HuH-7.5 (cell line): ENCODE measurements at regions not wholly inside any gene's neighbourhood (a gene's known extent, or its start where the extent isn't known, plus 50 kb on each side); places are given as distances from the start of the nearest gene placed in this dataset.
"Not testable (repeated sequence)": the region's sequence is repeated elsewhere in the genome, so short reads cannot be mapped to it uniquely, and the experiment has no call there.

Experiments
- DNase-seq: peaks from one replicate; pipeline ENCODE4 v3.0.0; 2011; ENCODE audit warnings: low spot score

GRCh38 chr3:75445234-75445633 lies 218.9 kb upstream of the FRG2C start:
- DNase-seq: not testable (repeated sequence)

- not testable (repeated sequence) for DNase-seq
Measured at GRCh38 chr3:75446948-75447347, 217.2 kb upstream of the FRG2C start.

GRCh38 chr3:75453328-75453727 lies 210.8 kb upstream of the FRG2C start:
- DNase-seq: not testable (repeated sequence)

- not testable (repeated sequence) for DNase-seq
Measured at GRCh38 chr3:75453839-75454238, 210.3 kb upstream of the FRG2C start.

GRCh38 chr3:75474530-75474929 lies 189.6 kb upstream of the FRG2C start:
- DNase-seq: not testable (repeated sequence)

- not testable (repeated sequence) for DNase-seq
Measured at GRCh38 chr3:75496600-75496999, 167.5 kb upstream of the FRG2C start.

GRCh38 chr3:75500357-75500756 lies 163.8 kb upstream of the FRG2C start:
- not testable (repeated sequence) for DNase-seq

GRCh38 chr3:75502171-75502570 lies 162.0 kb upstream of the FRG2C start:
- DNase-seq: not testable (repeated sequence)

GRCh38 chr3:75502769-75503756 lies 161.1 kb upstream of the FRG2C start:
- not testable (repeated sequence) for DNase-seq

- no peak for DNase-seq
Measured at GRCh38 chr3:75506603-75507002, 157.5 kb upstream of the FRG2C start.

GRCh38 chr3:75507956-75508355 lies 156.2 kb upstream of the FRG2C start:
- not testable (repeated sequence) for DNase-seq

GRCh38 chr3:75527657-75528056 lies 136.5 kb upstream of the FRG2C start:
- not testable (repeated sequence) for DNase-seq

- DNase-seq: not testable (repeated sequence)
Measured at GRCh38 chr3:75552095-75552494, 112.0 kb upstream of the FRG2C start.

GRCh38 chr3:75564427-75564826 lies 99.7 kb upstream of the FRG2C start:
- not testable (repeated sequence) for DNase-seq

GRCh38 chr3:75572303-75572702 lies 91.8 kb upstream of the FRG2C start:
- not testable (repeated sequence) for DNase-seq

- not testable (repeated sequence) for DNase-seq
Measured at GRCh38 chr3:75579091-75579490, 85.0 kb upstream of the FRG2C start.

- not testable (repeated sequence) for DNase-seq
Measured at GRCh38 chr3:75579536-75579935, 84.6 kb upstream of the FRG2C start.

- not testable (repeated sequence) for DNase-seq
Measured at GRCh38 chr3:75579981-75580782, 83.9 kb upstream of the FRG2C start.

GRCh38 chr3:75582536-75582935 lies 81.6 kb upstream of the FRG2C start:
- not testable (repeated sequence) for DNase-seq

GRCh38 chr3:75583116-75583515 lies 81.0 kb upstream of the FRG2C start:
- not testable (repeated sequence) for DNase-seq

GRCh38 chr3:75587695-75588094 lies 76.4 kb upstream of the FRG2C start:
- not testable (repeated sequence) for DNase-seq

GRCh38 chr3:75590382-75590781 lies 73.7 kb upstream of the FRG2C start:
- not testable (repeated sequence) for DNase-seq
